Psoas muscle (tissue), 7 donors: ENCODE measurements at regions not wholly inside any gene's neighbourhood (a gene's known extent, or its start where the extent isn't known, plus 50 kb on each side); places are given as distances from the start of the nearest gene placed in this dataset.

Experiments used
- ATAC-seq, 4 donors: fragments of 200-7000 bp; cut with Tn5 transposase; one replicate each; pipeline ENCODE4 v1.9.1; 2020; ENCODE audit warnings: moderate library complexity in 3 of 4, mild to moderate bottlenecking in 2 of 4
- DNase-seq, 2 donors: peaks; one replicate each; pipeline ENCODE4 v3.0.0-alpha.2; 2020
- H3K27ac ChIP-seq: fragments of 200-600 bp; one replicate; pipeline ENCODE4 v1.8.0; 2022
- H3K27me3 ChIP-seq, 3 donors: fragments of 200-600 bp in 1 of 3; one replicate each; pipeline versions ENCODE4 v1.6.1 to v1.8.0; 2013 to 2022; ENCODE audit warnings: low read length in 2 of 3, mild to moderate bottlenecking in 2 of 3, moderate library complexity in 1 of 3; ENCODE audit not compliant: insufficient read depth in 3 of 3
- H3K36me3 ChIP-seq, 2 donors: fragments of 200-600 bp in 1 of 2; one replicate each; pipeline versions ENCODE4 v1.6.1 to v1.8.0; 2013 to 2022; ENCODE audit warnings: low read depth in 1 of 2, mild to moderate bottlenecking in 1 of 2, moderate library complexity in 1 of 2; ENCODE audit not compliant: insufficient read depth in 1 of 2
- H3K4me1 ChIP-seq: fragments of 200-600 bp; one replicate; pipeline ENCODE4 v1.8.0; 2022
- H3K4me3 ChIP-seq: fragments of 200-600 bp; one replicate; pipeline ENCODE4 v1.8.0; 2022; ENCODE audit warnings: mild to moderate bottlenecking
- H3K9me3 ChIP-seq: fragments of 200-600 bp; one replicate; pipeline ENCODE4 v1.8.0; 2022
- WGBS, 3 donors: extraction: QIAGEN DNeasy Blood & Tissue Kit; methylation state at CpG; one replicate each; pipeline versions ENCODE4 v1.1.6 to v1.1.7; 2013; 5-methylcytosine and 5-hydroxymethylcytosine counted together
- intact Hi-C, 2 donors: fragments of 100-400 bp; cut with DNase I; formaldehyde crosslinking; loops; one replicate each; pipeline versions ENCODE4 v1.11.0 to v1.14.2; 2022
- TF ChIP-seq, protein P1 (sequence below): fragments of 200-600 bp; IDR thresholded peaks from one replicate; pipeline ENCODE4 v1.8.0; 2022; ENCODE audit warnings: antibody characterized with exemption
- donor health status: healthy with polysubstance abuse.
- donor health status: DM: no; HTN: no; CAD: no; lungs with moderate emphysema.
- donor health status: Bipolar disorder and iron deficiency.
- donor health status: healthy.
- donor health status: DM: yes; HTN: yes; CAD: no.
- donor health status: DM: no; HTN: no; CAD: no.
- donor health status: DM: yes; HTN: yes; CAD: no.

DNA sequence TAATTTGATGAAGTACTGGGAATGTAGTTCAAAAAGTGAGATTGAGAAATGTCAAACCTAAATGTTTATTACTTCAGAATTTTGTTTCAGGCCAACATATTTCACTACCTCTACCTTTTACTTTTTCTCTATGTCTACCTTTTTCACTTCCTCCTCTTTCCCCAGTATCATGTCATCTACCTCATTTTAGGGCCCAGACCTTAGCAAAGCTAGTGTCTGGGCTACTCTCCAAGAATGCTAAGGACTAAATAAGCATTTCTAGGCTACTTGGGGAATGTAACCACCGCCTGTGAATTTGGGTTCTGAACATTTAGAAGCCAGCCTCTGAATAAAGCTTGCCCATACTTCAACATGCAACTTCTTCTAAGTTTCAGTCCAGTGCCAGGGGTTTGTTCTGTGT is 330.4 kb downstream of the SLC4A3 start:
- DNase-seq (no peak), ATAC-seq (no peak)
- Histone ChIP-seq H3K4me1 (no peaks in the 10 kb centered on the region), H3K9me3 (no peaks in the 10 kb centered on the region), H3K36me3 (no peaks in the 10 kb centered on the region), H3K27me3 (no peaks in the 10 kb centered on the region), H3K27ac (no peak overlapping the region), H3K4me3 (no peak overlapping the region)
- TF ChIP-seq, protein P1, sequence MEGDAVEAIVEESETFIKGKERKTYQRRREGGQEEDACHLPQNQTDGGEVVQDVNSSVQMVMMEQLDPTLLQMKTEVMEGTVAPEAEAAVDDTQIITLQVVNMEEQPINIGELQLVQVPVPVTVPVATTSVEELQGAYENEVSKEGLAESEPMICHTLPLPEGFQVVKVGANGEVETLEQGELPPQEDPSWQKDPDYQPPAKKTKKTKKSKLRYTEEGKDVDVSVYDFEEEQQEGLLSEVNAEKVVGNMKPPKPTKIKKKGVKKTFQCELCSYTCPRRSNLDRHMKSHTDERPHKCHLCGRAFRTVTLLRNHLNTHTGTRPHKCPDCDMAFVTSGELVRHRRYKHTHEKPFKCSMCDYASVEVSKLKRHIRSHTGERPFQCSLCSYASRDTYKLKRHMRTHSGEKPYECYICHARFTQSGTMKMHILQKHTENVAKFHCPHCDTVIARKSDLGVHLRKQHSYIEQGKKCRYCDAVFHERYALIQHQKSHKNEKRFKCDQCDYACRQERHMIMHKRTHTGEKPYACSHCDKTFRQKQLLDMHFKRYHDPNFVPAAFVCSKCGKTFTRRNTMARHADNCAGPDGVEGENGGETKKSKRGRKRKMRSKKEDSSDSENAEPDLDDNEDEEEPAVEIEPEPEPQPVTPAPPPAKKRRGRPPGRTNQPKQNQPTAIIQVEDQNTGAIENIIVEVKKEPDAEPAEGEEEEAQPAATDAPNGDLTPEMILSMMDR = no peak
- intact Hi-C loops = no loop called here
- 0 to 24% (median 0%) methylated on average over 1 of the region's 1 CpG for WGBS, 3 donors

- Histone ChIP-seq H3K27me3 (no peaks in the 10 kb centered on the region), H3K27ac (no peak overlapping the region), H3K36me3 (no peaks in the 10 kb centered on the region), H3K4me1 (no peaks in the 10 kb centered on the region), H3K9me3 (no peaks in the 10 kb centered on the region), H3K4me3 (no peak overlapping the region)
- DNase-seq = no peak
- intact Hi-C loops = no loop called here
- 76 to 83% (median 78%) methylated on average over 1 of the region's 1 CpG for WGBS, 3 donors
- TF ChIP-seq, protein P1 = no peak
- ATAC-seq = no peak
Observed at GRCh38 chr2:219958941-219959340, 331.5 kb downstream of the SLC4A3 start.

- no peak for DNase-seq
- no peak overlapping the region for H3K27ac ChIP-seq
- no peak for ATAC-seq
- H3K36me3 ChIP-seq = no peaks in the 10 kb centered on the region
- WGBS, 3 donors = 63 to 82% (median 67%) methylated on average over 4 of the region's 4 CpGs
- intact Hi-C loops = no loop called here
- no peaks in the 10 kb centered on the region for H3K27me3 ChIP-seq
- H3K9me3 ChIP-seq = no peaks in the 10 kb centered on the region
- H3K4me3 ChIP-seq = no peak overlapping the region
- TF ChIP-seq, protein P1 = no peak
- H3K4me1 ChIP-seq = no peaks in the 10 kb centered on the region
Observed at GRCh38 chr2:219959471-219959870, 332.0 kb downstream of the SLC4A3 start.

DNA sequence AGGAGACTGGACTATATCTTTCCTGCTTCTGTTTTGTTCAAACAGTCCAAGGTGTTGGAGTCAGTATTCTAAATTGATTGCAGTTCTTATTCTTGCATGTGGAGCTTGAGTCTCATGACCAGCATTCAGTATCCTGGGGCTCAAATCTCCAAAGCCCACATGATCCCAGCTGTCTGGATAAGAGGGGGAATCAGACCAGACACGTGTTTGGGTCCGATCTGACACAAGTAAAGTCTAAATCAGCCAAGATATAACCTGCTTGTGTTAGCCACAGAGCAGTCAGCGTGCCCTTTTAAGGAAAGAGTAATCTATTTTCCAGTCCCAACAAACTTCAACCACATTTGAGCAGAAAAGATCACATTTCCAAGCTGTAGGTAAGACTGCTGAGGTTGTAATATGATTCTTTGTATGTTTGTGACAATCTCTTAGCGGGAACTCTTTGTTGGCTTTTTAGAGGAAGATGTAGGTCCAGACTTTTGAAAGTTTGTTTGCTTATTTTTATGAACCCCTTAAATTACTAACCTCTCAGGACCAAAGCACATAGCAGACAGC is 334.6 kb downstream of the SLC4A3 start:
- ATAC-seq = no peak
- H3K27ac ChIP-seq = no peak overlapping the region
- H3K4me1 ChIP-seq = no peaks in the 10 kb centered on the region
- no peaks in the 10 kb centered on the region for H3K9me3 ChIP-seq
- WGBS, 3 donors = 46 to 61% (median 55%) methylated on average over 4 of the region's 4 CpGs
- H3K4me3 ChIP-seq = no peak overlapping the region
- DNase-seq = no peak
- TF ChIP-seq, protein P1 = no peak
- no peaks in the 10 kb centered on the region for H3K27me3 ChIP-seq
- H3K36me3 ChIP-seq = no peaks in the 10 kb centered on the region
- intact Hi-C loops = no loop called here

GRCh38 chr2:219962801-219963200 is 335.4 kb downstream of the SLC4A3 start:
- 88 to 95% (median 89%) methylated on average over 2 of the region's 2 CpGs for WGBS, 3 donors
- no peak for DNase-seq
- no peak overlapping the region for H3K27ac ChIP-seq
- H3K9me3 ChIP-seq = no peaks in the 10 kb centered on the region
- H3K27me3 ChIP-seq = no peaks in the 10 kb centered on the region
- ATAC-seq = no peak
- TF ChIP-seq, protein P1 = no peak
- intact Hi-C loops = no loop called here
- H3K4me3 ChIP-seq = no peak overlapping the region
- no peaks in the 10 kb centered on the region for H3K36me3 ChIP-seq
- no peaks in the 10 kb centered on the region for H3K4me1 ChIP-seq
